ENCODE measurements at regions not wholly inside any gene's neighbourhood (a gene's known extent, or its start where the extent isn't known, plus 50 kb on each side); places are given as distances from the start of the nearest gene placed in this dataset.

- H3K4me3 ChIP-seq (ENCODE audit: low read depth, low read length) = no peak overlapping the region
- TF ChIP-seq CTCF (conservative IDR thresholded peaks at IDR 0.05; ENCODE audit: low read depth, low read length) = no peak
- no peak for DNase-seq (ENCODE audit: low read depth)
Measured at GRCh38 chr2:129462349-129462748, 517.1 kb upstream of the RAB6C start.

GRCh38 chr2:129462967-129463366, 516.5 kb upstream of the RAB6C start:
- no peak for TF ChIP-seq CTCF (conservative IDR thresholded peaks at IDR 0.05; ENCODE audit: low read depth, low read length)
- no peak for DNase-seq (ENCODE audit: low read depth)
- no peak overlapping the region for H3K4me3 ChIP-seq (ENCODE audit: low read depth, low read length)

DNA sequence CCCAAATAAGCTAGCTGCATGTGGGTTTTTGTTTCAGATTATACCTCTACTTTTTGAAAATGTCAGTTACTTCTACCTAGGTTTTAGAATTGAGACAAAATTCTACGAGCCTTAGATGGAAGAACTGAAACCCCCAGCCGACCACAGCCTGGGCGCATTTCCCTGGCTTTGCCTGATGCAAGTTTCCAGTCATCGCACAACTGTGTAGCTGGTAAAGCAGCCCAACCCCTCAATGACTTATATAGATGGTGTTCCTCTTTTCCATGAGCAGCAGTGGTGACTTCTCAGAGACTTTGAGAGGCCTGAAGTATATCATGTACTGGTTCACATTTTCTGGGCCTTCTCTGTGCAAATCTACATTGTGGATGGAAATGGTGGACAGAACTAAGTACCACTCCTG, 515.4 kb upstream of the RAB6C start:
- H3K4me3 ChIP-seq (ENCODE audit: low read depth, low read length) = no peak overlapping the region
- DNase-seq (ENCODE audit: low read depth) = no peak
- TF ChIP-seq CTCF (conservative IDR thresholded peaks at IDR 0.05; ENCODE audit: low read depth, low read length) = no peak

GRCh38 chr2:129464631-129465030, 514.8 kb upstream of the RAB6C start:
- no peak for TF ChIP-seq CTCF (conservative IDR thresholded peaks at IDR 0.05; ENCODE audit: low read depth, low read length)
- no peak overlapping the region for H3K4me3 ChIP-seq (ENCODE audit: low read depth, low read length)
- DNase-seq (ENCODE audit: low read depth) = no peak

- no peak for DNase-seq (ENCODE audit: low read depth)
- no peak overlapping the region for H3K4me3 ChIP-seq (ENCODE audit: low read depth, low read length)
- TF ChIP-seq CTCF (conservative IDR thresholded peaks at IDR 0.05; ENCODE audit: low read depth, low read length) = no peak
Measured at GRCh38 chr2:129465045-129465444, 514.4 kb upstream of the RAB6C start.

- DNase-seq (ENCODE audit: low read depth) = no peak
- TF ChIP-seq CTCF (conservative IDR thresholded peaks at IDR 0.05; ENCODE audit: low read depth, low read length) = no peak
Measured at GRCh38 chr2:129466389-129466788, 513.1 kb upstream of the RAB6C start.

DNA sequence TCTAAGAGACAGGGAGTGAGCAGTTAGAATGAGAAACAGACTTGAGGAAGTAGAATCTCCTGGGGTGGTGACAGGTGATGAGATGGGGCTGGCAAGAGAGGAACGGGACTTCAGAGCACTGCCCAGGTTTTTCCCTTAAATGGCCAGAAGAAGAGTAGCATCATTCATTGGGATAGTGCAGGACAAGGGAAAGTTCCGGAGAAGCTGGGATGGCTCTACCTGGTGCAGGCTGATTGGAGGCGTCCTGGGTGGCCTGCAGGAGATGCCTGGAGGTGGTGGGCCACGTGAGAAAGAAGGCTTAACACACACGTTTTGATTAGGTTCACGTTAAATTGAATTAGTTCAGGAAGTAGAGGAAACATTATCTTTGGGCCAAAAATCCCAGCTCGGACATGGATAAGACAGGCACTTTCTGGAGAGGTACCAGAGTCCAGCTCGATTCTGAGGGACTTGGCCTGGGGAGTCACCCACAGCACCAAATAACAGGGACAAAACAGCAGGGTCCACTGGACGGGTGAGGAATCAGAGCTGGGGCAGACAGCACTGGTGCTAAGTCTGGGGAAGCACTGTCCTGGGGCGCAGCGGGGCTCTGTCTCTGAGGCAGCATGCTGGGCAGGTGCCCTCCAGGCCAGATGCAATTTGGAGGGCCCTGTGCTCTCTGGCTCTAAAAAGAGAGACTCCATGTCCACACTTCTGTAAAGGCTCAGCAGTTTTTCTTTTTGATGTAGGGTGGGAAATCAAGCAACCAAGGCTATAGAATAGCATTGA, 512.3 kb upstream of the RAB6C start:
- TF ChIP-seq CTCF (conservative IDR thresholded peaks at IDR 0.05; ENCODE audit: low read depth, low read length) = no peak
- H3K4me3 ChIP-seq (ENCODE audit: low read depth, low read length) = no peak overlapping the region
- no peak for DNase-seq (ENCODE audit: low read depth)

More at GRCh38 chr2:129466389-129466788, 513.1 kb upstream of the RAB6C start:
- H3K4me3 ChIP-seq (ENCODE audit: low read depth, low read length) = no peak overlapping the region
